ENCODE measurements at regions not wholly inside any gene's neighbourhood (a gene's known extent, or its start where the extent isn't known, plus 50 kb on each side); places are given as distances from the start of the nearest gene placed in this dataset.
"Not testable (repeated sequence)": the region's sequence is repeated elsewhere in the genome, so short reads cannot be mapped to it uniquely, and the experiment has no call there.

DNA sequence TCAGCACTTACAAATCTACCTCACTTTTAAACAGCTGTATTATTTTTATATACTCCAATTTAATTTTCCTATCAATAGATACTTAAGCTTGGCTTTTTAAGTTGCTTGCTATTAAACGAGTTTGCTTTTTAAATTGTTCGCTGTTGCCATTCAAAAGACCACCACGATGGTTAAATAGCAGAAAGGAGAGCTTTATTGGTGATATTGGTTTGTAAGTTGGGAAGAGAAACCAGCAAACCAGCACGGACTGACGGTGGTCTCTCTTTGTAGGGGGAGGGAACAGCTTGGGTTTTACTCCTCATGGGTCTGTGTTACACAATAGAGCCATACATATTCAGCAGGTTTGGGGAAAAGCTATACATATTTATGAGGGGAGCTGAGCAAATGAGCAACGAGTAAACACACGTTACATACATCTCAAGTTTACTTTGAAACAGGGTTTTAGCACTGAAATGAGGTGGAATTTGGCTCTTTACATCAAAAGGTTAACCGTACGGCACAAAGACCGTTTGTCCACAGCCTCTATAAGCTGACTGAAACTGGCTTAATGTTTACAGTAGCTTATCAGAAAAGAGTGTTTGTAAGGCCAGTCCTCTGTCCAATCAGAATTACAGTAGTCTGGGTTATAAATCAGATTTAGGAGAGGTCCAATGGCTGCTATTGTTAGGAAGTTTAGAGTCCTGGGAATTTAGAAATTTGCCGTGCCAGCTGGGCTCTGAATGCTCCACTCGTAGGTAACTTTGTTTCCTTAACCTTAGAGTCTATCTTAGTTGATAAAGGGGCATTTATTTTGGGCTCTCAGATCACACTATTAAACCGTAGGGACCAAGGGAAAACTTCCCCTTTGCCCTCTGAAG is 69.7 kb upstream of the DHRS4 start:
- no peak overlapping the region for H3K4me3 Mint-ChIP-seq (ENCODE audit: unreplicated experiment)
- peaks cover 2% of the 10 kb centered on the region for H3K36me3 Mint-ChIP-seq (ENCODE audit: low read depth)
- TF ChIP-seq, protein P1, sequence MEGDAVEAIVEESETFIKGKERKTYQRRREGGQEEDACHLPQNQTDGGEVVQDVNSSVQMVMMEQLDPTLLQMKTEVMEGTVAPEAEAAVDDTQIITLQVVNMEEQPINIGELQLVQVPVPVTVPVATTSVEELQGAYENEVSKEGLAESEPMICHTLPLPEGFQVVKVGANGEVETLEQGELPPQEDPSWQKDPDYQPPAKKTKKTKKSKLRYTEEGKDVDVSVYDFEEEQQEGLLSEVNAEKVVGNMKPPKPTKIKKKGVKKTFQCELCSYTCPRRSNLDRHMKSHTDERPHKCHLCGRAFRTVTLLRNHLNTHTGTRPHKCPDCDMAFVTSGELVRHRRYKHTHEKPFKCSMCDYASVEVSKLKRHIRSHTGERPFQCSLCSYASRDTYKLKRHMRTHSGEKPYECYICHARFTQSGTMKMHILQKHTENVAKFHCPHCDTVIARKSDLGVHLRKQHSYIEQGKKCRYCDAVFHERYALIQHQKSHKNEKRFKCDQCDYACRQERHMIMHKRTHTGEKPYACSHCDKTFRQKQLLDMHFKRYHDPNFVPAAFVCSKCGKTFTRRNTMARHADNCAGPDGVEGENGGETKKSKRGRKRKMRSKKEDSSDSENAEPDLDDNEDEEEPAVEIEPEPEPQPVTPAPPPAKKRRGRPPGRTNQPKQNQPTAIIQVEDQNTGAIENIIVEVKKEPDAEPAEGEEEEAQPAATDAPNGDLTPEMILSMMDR (IDR thresholded peaks at IDR 0.05): no peak
- no peak overlapping the region for H3K27ac Mint-ChIP-seq (ENCODE audit: unreplicated experiment)
- H3K4me1 Mint-ChIP-seq (ENCODE audit: low read depth): no peaks in the 10 kb centered on the region
- peaks cover 35% of the 10 kb centered on the region for H3K27me3 Mint-ChIP-seq (ENCODE audit: low read depth)
- DNase-seq (ENCODE audit: low spot score): no peak
- peaks cover 12% of the 10 kb centered on the region for H3K9me3 Mint-ChIP-seq (ENCODE audit: low read depth)

DNA sequence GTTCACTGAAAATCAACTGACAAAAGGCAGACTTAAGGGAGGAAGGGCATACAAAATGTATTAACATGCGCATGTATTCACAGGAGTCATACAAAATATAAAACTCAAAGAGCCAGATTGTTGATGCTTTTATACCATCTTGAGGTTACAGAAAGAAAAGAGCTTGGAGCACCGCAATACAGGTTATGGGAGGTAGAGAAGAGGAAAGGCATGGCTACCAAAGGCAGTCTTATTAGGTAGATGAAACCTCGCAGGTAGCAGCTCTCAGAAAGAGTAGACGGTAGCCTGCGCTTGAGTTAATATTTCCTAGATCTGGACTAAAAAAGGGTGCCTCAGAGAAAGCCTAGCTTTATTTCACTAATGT is 69.0 kb upstream of the DHRS4 start:
- H3K27me3 Mint-ChIP-seq (ENCODE audit: low read depth): peaks cover 37% of the 10 kb centered on the region
- TF ChIP-seq, protein P1 (IDR thresholded peaks at IDR 0.05): no peak

DNA sequence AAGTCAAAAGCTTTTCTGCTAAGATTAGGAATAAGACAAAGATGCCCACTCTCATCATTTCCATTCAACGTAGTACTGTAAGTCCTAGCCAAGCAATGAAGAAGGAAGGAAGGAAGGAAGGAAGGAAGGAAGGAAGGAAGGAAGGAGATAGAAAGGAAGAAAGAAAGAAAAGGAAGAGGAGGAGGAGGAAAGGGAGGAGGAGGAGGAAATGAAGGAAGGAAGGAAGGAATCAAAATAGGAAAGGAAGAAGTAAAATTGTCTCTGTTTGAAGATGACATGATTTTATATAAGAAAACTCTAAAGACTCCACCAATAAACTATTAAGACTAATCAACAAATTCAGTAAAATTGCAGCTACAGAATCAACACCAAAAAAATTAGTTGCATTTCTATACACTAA is 66.0 kb upstream of the DHRS4 start:
- TF ChIP-seq, protein P1 (IDR thresholded peaks at IDR 0.05): no peak
- no peak for DNase-seq (ENCODE audit: low spot score)
- H3K27ac Mint-ChIP-seq (ENCODE audit: unreplicated experiment): no peak overlapping the region

More for the DNA sequence above, 69.0 kb upstream of the DHRS4 start:
- Mint-ChIP-seq H3K4me1 (ENCODE audit: low read depth) (no peaks in the 10 kb centered on the region), H3K36me3 (ENCODE audit: low read depth) (peaks cover 2% of the 10 kb centered on the region), H3K9me3 (ENCODE audit: low read depth) (peaks cover 16% of the 10 kb centered on the region), H3K27ac (ENCODE audit: unreplicated experiment) (no peak overlapping the region), H3K4me3 (ENCODE audit: unreplicated experiment) (no peak overlapping the region)
- DNase-seq (ENCODE audit: low spot score): no peak

DNA sequence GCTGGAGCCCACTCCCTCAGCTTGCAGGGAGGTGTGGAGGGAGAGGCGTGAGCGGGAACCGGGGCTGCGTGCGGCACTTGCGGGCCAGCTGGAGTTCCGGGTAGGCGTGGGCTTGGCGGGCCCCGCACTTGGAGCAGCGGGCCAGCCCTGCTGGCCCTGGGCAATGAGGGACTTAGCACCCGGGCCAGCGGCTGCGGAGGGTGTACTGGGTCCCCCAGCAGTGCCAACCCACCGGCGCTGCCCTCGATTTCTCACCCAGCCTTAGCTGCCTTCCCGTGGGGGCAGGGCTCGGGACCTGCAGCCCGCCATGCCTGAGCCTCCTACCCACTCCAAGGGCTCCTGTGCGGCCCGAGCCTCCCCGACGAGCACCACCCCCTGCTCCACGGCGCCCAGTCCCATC is 61.9 kb upstream of the DHRS4 start:
- H3K36me3 Mint-ChIP-seq (ENCODE audit: low read depth); H3K4me1 Mint-ChIP-seq (ENCODE audit: low read depth); DNase-seq (ENCODE audit: low spot score); H3K27ac Mint-ChIP-seq (ENCODE audit: unreplicated experiment); H3K4me3 Mint-ChIP-seq (ENCODE audit: unreplicated experiment): not testable (repeated sequence)
- Mint-ChIP-seq H3K9me3 (ENCODE audit: low read depth) (peaks cover 16% of the 10 kb centered on the region), H3K27me3 (ENCODE audit: low read depth) (peaks cover 34% of the 10 kb centered on the region)

More for the DNA sequence above, 66.0 kb upstream of the DHRS4 start:
- Mint-ChIP-seq H3K4me3 (ENCODE audit: unreplicated experiment) (no peak overlapping the region), H3K36me3 (ENCODE audit: low read depth) (peaks cover 2% of the 10 kb centered on the region), H3K4me1 (ENCODE audit: low read depth) (no peaks in the 10 kb centered on the region), H3K27me3 (ENCODE audit: low read depth) (peaks cover 32% of the 10 kb centered on the region), H3K9me3 (ENCODE audit: low read depth) (peaks cover 16% of the 10 kb centered on the region)

DNA sequence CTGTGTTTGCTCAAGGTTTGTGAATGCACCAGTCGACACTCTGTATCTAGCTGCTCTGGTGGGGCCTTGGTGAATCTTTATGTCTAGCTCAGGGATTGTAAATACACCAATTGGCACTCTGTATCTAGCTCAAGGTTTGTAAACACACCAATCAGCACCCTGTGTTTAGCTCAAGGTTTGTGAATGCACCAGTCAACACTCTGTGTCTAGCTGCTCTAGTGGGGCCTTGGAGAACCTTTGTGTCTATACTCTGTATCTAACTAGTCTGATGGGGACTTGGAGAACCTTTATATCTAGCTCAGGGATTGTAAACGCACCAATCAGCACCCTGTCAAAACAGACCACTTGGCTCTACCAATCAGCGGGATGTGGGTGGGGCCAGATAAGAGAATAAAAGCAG is 61.3 kb upstream of the DHRS4 start:
- not testable (repeated sequence) for H3K4me1 Mint-ChIP-seq (ENCODE audit: low read depth)
- H3K9me3 Mint-ChIP-seq (ENCODE audit: low read depth): peaks cover 12% of the 10 kb centered on the region

DNA sequence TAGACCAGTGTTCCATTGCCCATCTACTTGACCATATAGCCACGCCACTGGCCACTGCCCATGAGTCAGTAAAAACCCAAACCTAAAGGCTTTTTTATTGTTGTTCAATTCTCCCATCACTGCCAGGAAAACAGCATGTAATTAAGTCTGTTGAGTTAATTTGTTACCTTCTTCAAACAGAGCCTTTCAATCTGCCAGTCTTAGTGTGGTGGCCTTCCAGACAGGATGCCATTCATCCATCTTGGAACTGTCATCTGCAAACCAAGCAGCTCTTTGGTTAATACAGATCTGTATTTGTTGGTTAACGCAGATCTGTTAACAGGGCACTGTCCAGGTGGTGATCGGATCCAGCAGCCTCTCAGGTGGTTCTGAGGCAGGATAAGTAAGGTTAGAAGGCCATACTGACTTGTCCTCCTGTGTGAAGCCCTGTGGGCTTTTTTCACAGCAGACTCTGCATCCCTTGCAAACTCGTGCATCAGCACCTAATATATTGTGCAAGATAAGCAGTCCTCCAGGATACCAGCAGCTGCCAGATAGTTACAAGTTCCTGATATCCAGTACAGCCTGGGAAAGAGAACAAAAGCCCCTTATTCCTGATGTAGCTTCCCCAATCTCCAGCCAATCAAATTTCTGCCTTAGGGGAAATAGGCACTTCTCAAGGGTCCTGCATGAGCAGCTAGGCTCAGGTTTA is 59.1 kb upstream of the DHRS4 start:
- H3K9me3 Mint-ChIP-seq (ENCODE audit: low read depth): no peaks in the 10 kb centered on the region
- no peaks in the 10 kb centered on the region for H3K36me3 Mint-ChIP-seq (ENCODE audit: low read depth)
- TF ChIP-seq, protein P1 (IDR thresholded peaks at IDR 0.05): no peak
- H3K27me3 Mint-ChIP-seq (ENCODE audit: low read depth): peaks cover 27% of the 10 kb centered on the region
- DNase-seq (ENCODE audit: low spot score): no peak
- no peaks in the 10 kb centered on the region for H3K4me1 Mint-ChIP-seq (ENCODE audit: low read depth)
- H3K27ac Mint-ChIP-seq (ENCODE audit: unreplicated experiment): no peak overlapping the region
- no peak overlapping the region for H3K4me3 Mint-ChIP-seq (ENCODE audit: unreplicated experiment)

More for the DNA sequence above, 61.3 kb upstream of the DHRS4 start:
- H3K4me3 Mint-ChIP-seq (ENCODE audit: unreplicated experiment); H3K36me3 Mint-ChIP-seq (ENCODE audit: low read depth); DNase-seq (ENCODE audit: low spot score); H3K27ac Mint-ChIP-seq (ENCODE audit: unreplicated experiment): not testable (repeated sequence)
- peaks cover 32% of the 10 kb centered on the region for H3K27me3 Mint-ChIP-seq (ENCODE audit: low read depth)

Measured in chondrocyte (in vitro differentiated cells).